WI38 (cell line): ENCODE measurements at regions not wholly inside any gene's neighbourhood (a gene's known extent, or its start where the extent isn't known, plus 50 kb on each side); places are given as distances from the start of the nearest gene placed in this dataset.

Source experiments
- H3K4me3 ChIP-seq: 2 replicates; pipeline ENCODE4 v1.5.1; 2011; ENCODE audit warnings: low read depth, mild to moderate bottlenecking, control low read depth, low read length
- CTCF ChIP-seq: IDR thresholded peaks from 2 replicates; pipeline ENCODE4 v1.5.1; 2012; ENCODE audit warnings: low read depth, mild to moderate bottlenecking, control low read depth, low read length

GRCh38 chr12:116390401-116391335 is 113.2 kb upstream of the MED13L start:
- TF ChIP-seq CTCF = no peak
- no peak overlapping the region for H3K4me3 ChIP-seq

- TF ChIP-seq CTCF = no peak
- H3K4me3 ChIP-seq = no peak overlapping the region
These were observed 114.0 kb upstream of the MED13L start for GRCh38 chr12:116391501-116391900.

GRCh38 chr12:116392061-116392460 is 114.6 kb upstream of the MED13L start:
- TF ChIP-seq CTCF = no peak
- H3K4me3 ChIP-seq = no peak overlapping the region

GRCh38 chr12:116393255-116393654 is 115.8 kb upstream of the MED13L start:
- no peak for TF ChIP-seq CTCF
- no peak overlapping the region for H3K4me3 ChIP-seq

- TF ChIP-seq CTCF = no peak
- H3K4me3 ChIP-seq = no peak overlapping the region
These were observed 116.6 kb upstream of the MED13L start for GRCh38 chr12:116393859-116394650.

GRCh38 chr12:116395396-116395795 is 117.9 kb upstream of the MED13L start:
- TF ChIP-seq CTCF = no peak
- no peak overlapping the region for H3K4me3 ChIP-seq

GRCh38 chr12:116397148-116397547 is 119.7 kb upstream of the MED13L start:
- H3K4me3 ChIP-seq = no peak overlapping the region
- TF ChIP-seq CTCF = no peak
